Astrocyte (in vitro differentiated cells and primary cell): ENCODE measurements at regions not wholly inside any gene's neighbourhood (a gene's known extent, or its start where the extent isn't known, plus 50 kb on each side); places are given as distances from the start of the nearest gene placed in this dataset.

Experiments used
- DNase-seq: peaks from one replicate; pipeline ENCODE4 v3.0.0-alpha.2; 2010; ENCODE audit warnings: low read depth
- FAIRE-seq: peaks from 2 replicates; lab custom pipeline; 2011; peaks lifted over from hg19 to GRCh38; lab: Jason Lieb, UNC
- H2AFZ ChIP-seq: 2 replicates; pipeline ENCODE4 v1.6.0; 2012; ENCODE audit warnings: low read depth, low read length, inconsistent platforms
- H3K27ac ChIP-seq: 2 replicates; pipeline ENCODE4 v1.5.1; 2011; ENCODE audit warnings: low read depth, low read length, inconsistent platforms
- H3K27me3 ChIP-seq: 2 replicates; pipeline ENCODE4 v1.6.0; 2011; ENCODE audit warnings: low read length, inconsistent platforms; ENCODE audit not compliant: insufficient read depth
- H3K36me3 ChIP-seq: 2 replicates; pipeline ENCODE4 v1.5.1; 2011; ENCODE audit warnings: low read length, inconsistent platforms; ENCODE audit not compliant: insufficient read depth
- H3K4me1 ChIP-seq: 2 replicates; pipeline ENCODE4 v1.5.1; 2011; ENCODE audit warnings: low read length, inconsistent platforms; ENCODE audit not compliant: insufficient read depth
- H3K4me2 ChIP-seq: 2 replicates; pipeline ENCODE4 v1.6.0; 2012; ENCODE audit warnings: low read length, inconsistent platforms
- H3K4me3 ChIP-seq: 2 replicates; pipeline ENCODE4 v1.5.1; 2011; ENCODE audit warnings: low read depth, mild to moderate bottlenecking, low read length, inconsistent platforms; ENCODE audit not compliant: insufficient read depth
- H3K79me2 ChIP-seq: 2 replicates; pipeline ENCODE4 v1.6.0; 2012; ENCODE audit warnings: mild to moderate bottlenecking, low read length, inconsistent platforms; ENCODE audit not compliant: insufficient read depth
- H3K9ac ChIP-seq: 2 replicates; pipeline ENCODE4 v1.6.0; 2012; ENCODE audit warnings: mild to moderate bottlenecking, low read length, inconsistent platforms
- H3K9me3 ChIP-seq: 2 replicates; pipeline ENCODE4 v1.5.1; 2012; ENCODE audit warnings: low read depth, mild to moderate bottlenecking, low read length, inconsistent platforms; ENCODE audit not compliant: insufficient read depth
- H4K20me1 ChIP-seq: 2 replicates; pipeline ENCODE4 v1.6.0; 2012; ENCODE audit warnings: low read length, inconsistent platforms; ENCODE audit not compliant: insufficient read depth
- H3K27ac Mint-ChIP-seq: one replicate; pipeline ENCODE4 v1.8.0; 2021; ENCODE audit warnings: mild to moderate bottlenecking, mixed read lengths; ENCODE audit not compliant: unreplicated experiment
- H3K27me3 Mint-ChIP-seq: one replicate; pipeline ENCODE4 v1.8.0; 2021; ENCODE audit warnings: low read depth, mixed read lengths; ENCODE audit not compliant: unreplicated experiment
- H3K36me3 Mint-ChIP-seq: one replicate; pipeline ENCODE4 v1.8.0; 2021; ENCODE audit warnings: low read depth, mixed read lengths; ENCODE audit not compliant: unreplicated experiment
- H3K4me1 Mint-ChIP-seq: one replicate; pipeline ENCODE4 v1.8.0; 2021; ENCODE audit warnings: low read depth, mixed read lengths; ENCODE audit not compliant: unreplicated experiment
- H3K4me3 Mint-ChIP-seq: one replicate; pipeline ENCODE4 v1.8.0; 2021; ENCODE audit warnings: mild to moderate bottlenecking, moderate library complexity, mixed read lengths; ENCODE audit not compliant: unreplicated experiment
- H3K9me3 Mint-ChIP-seq: one replicate; pipeline ENCODE4 v1.8.0; 2021; ENCODE audit warnings: mild to moderate bottlenecking, mixed read lengths; ENCODE audit not compliant: unreplicated experiment
- CTCF ChIP-seq: IDR thresholded peaks from 2 replicates; pipeline ENCODE4 v1.5.1; 2011; ENCODE audit warnings: low read depth, mild to moderate bottlenecking, inconsistent platforms, low read length, moderate library complexity; ENCODE audit not compliant: insufficient read depth
- EZH2 ChIP-seq: IDR thresholded peaks from 2 replicates; pipeline ENCODE4 v1.6.1; 2012; ENCODE audit warnings: mild to moderate bottlenecking, low read length, inconsistent platforms; ENCODE audit not compliant: insufficient read depth

GRCh38 chr5:124554746-124555578 is 191.5 kb downstream of the ZNF608 start:
- Mint-ChIP-seq H3K4me3 (no peak overlapping the region), H3K9me3 (peaks cover 3% of the 10 kb centered on the region), H3K27ac (peak overlapping the region; percentile 35), H3K36me3 (no peaks in the 10 kb centered on the region), H3K27me3 (no peaks in the 10 kb centered on the region), H3K4me1 (peaks cover 23% of the 10 kb centered on the region)
- Histone ChIP-seq H3K36me3 (no peaks in the 10 kb centered on the region), H3K4me2 (no peak overlapping the region), H3K4me3 (no peak overlapping the region), H3K9me3 (no peaks in the 10 kb centered on the region), H3K4me1 (no peaks in the 10 kb centered on the region), H2AFZ (no peak overlapping the region), H3K27ac (no peak overlapping the region), H3K79me2 (no peaks in the 10 kb centered on the region), H3K9ac (no peak overlapping the region), H3K27me3 (no peaks in the 10 kb centered on the region), H4K20me1 (no peaks in the 10 kb centered on the region)
- no peak for FAIRE-seq
- TF ChIP-seq EZH2, result no peak
- TF ChIP-seq CTCF, result no peak
- no peak for DNase-seq

GRCh38 chr5:124553911-124554310 is 192.5 kb downstream of the ZNF608 start:
- H3K79me2 ChIP-seq, result no peaks in the 10 kb centered on the region
- H3K9me3 ChIP-seq, result no peaks in the 10 kb centered on the region
- FAIRE-seq, result no peak
- H3K27ac ChIP-seq, result no peak overlapping the region
- Mint-ChIP-seq H3K27me3 (no peaks in the 10 kb centered on the region), H3K36me3 (no peaks in the 10 kb centered on the region), H3K27ac (no peak overlapping the region), H3K9me3 (peaks cover 3% of the 10 kb centered on the region), H3K4me1 (peaks cover 23% of the 10 kb centered on the region), H3K4me3 (no peak overlapping the region)
- H4K20me1 ChIP-seq, result no peaks in the 10 kb centered on the region
- H2AFZ ChIP-seq, result no peak overlapping the region
- H3K4me3 ChIP-seq, result no peak overlapping the region
- TF ChIP-seq EZH2, result no peak
- TF ChIP-seq CTCF, result no peak
- no peak overlapping the region for H3K4me2 ChIP-seq
- no peak overlapping the region for H3K9ac ChIP-seq
- DNase-seq, result no peak
- no peaks in the 10 kb centered on the region for H3K4me1 ChIP-seq
- no peaks in the 10 kb centered on the region for H3K27me3 ChIP-seq
- H3K36me3 ChIP-seq, result no peaks in the 10 kb centered on the region

GRCh38 chr5:124552526-124552925 is 193.9 kb downstream of the ZNF608 start:
- no peak for DNase-seq
- H3K27me3 ChIP-seq, result no peaks in the 10 kb centered on the region
- H3K4me1 ChIP-seq, result no peaks in the 10 kb centered on the region
- no peak for FAIRE-seq
- no peaks in the 10 kb centered on the region for H3K79me2 ChIP-seq
- H2AFZ ChIP-seq, result no peak overlapping the region
- H3K36me3 ChIP-seq, result no peaks in the 10 kb centered on the region
- TF ChIP-seq CTCF, result no peak
- no peak for TF ChIP-seq EZH2
- H3K27ac Mint-ChIP-seq, result no peak overlapping the region
- no peaks in the 10 kb centered on the region for H4K20me1 ChIP-seq
- no peak overlapping the region for H3K4me3 Mint-ChIP-seq
- H3K27ac ChIP-seq, result no peak overlapping the region
- H3K9me3 Mint-ChIP-seq, result peaks cover 3% of the 10 kb centered on the region
- H3K4me2 ChIP-seq, result no peak overlapping the region
- no peak overlapping the region for H3K4me3 ChIP-seq
- no peaks in the 10 kb centered on the region for H3K27me3 Mint-ChIP-seq
- no peak overlapping the region for H3K9ac ChIP-seq
- no peaks in the 10 kb centered on the region for H3K9me3 ChIP-seq
- peaks cover 23% of the 10 kb centered on the region for H3K4me1 Mint-ChIP-seq
- H3K36me3 Mint-ChIP-seq, result no peaks in the 10 kb centered on the region
